GM18498 (cell line): ENCODE measurements at regions not wholly inside any gene's neighbourhood (a gene's known extent, or its start where the extent isn't known, plus 50 kb on each side); places are given as distances from the start of the nearest gene placed in this dataset.

Experiments
- ATAC-seq: cut with Tn5 transposase; IDR thresholded peaks from one replicate; pipeline ENCODE4 v1.9.1; 2021; ENCODE audit warnings: mild to moderate bottlenecking, moderate library complexity; ENCODE audit not compliant: unreplicated experiment

DNA sequence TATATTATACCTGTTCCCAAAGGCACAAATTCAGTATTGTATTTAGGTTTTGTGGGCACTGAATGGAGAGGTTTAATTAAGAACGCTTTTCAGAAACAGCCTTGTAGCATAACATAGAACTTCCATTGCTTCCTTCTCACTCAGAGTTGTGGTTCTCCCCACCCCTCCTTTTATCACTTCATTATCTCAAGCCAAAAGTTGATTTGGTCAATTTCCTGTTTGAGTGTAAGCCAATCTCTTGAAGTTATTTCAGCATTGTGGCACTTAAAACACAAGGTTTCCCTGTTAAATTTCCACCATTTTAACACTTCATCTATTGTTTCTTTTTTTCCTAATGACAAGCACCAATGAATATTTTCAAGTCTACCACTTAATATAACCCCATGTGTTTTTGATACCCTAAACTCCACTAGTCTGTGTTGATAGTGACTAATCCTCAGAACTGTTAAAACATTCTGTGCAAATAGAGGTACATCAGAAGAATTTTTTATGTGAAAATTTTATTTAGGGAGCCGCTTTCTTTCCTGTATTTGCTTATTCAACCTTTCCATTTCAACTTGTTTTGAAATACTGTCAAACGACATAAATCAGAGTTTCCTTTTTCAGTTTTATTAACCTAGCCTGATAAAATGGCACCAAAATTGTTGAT lies 340.1 kb downstream of the BCAT1 start:
- ATAC-seq = no peak

DNA sequence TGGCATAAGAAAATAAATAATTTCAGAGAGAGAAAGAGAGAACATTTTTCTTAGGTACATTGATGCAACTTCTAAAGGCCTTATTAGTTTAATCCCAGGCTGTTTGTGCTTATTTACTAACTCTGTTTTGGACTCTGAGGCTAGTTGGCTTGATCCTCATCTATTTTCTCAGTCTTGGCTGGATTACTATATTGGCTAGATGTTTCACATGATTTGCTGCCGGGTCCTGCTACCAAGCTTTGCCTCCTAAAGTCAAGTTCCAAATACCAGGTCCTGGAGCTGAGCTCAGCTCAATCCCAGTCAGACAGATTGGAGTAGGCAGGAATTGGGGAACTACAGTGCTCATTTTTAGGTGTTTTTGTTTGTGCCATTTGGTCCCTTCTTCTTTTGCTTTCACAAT lies 340.8 kb downstream of the BCAT1 start:
- no peak for ATAC-seq

DNA sequence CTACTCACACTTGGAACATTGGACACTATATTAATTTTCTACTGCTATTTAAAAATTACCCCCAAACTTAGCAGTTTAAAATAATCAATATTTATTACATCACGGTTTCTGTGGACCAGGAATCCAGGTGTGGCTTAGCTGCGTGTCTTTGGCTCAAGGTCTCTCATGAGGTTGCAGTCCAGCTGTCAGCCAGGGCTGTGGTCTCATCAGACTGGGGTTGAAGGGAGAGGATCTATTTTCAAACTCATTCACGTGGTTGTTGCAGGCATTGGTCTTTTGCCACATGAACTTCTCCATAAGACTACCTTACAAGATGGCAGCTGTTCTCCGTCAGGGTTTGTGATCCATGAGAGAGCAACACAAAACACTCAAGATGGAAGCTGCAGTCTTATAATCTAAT lies 343.0 kb downstream of the BCAT1 start:
- no peak for ATAC-seq

DNA sequence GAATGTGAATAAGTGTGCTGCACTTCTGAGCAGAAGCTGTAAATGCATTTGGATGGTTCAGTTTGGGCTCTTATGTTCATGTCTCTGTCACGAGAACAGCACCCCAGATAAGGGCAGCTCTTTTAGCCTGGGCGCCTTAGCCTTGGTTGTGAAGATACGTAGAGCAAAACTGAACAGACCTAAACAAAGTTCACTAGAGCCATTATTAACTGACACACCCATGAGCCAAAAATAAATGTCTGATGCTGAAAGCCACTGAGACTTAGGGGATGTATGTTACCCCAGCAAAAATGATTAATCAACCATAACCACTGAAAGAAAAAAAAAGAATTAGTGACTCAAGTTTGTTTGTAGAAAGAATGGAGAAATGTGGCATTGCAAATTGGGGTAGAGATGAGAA lies 343.4 kb downstream of the BCAT1 start:
- ATAC-seq = no peak

DNA sequence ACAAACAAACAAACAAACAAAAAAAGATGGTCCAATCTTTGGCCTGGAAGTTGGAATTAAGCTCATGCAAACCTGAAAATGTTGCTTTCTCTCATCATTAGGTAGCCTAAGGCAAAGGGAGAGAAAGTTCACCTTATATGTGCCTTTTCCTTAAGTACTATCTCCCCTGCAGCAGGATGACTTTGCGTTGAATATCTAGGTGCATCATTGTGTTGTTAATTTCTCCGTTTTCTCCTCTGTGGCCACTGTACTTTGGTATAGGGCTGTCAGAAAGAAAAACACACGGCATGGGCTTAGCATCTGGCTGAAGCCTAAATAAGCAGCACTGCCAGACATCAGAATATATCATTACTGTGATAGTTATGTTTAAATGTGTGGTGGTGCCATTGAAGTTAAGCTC lies 345.5 kb downstream of the BCAT1 start:
- no peak for ATAC-seq

DNA sequence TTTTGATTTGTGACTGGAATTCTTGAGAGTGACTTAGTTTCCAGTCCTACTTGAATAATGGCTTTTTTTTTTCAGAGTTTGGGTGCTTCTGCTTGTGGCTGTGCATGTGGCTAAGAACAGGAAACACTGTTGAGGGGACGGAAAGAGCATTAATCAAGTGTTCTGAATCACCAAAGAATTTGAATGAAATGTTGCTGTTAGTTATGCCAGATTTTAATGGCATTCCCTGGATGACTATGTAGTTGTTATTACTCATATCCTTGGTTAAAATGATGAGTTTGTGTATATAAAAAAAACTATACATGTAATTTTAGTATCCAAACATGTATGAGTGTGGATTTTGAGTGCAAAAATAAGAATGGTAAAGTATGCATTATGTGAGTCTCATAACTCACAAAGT lies 347.9 kb downstream of the BCAT1 start:
- ATAC-seq = no peak

DNA sequence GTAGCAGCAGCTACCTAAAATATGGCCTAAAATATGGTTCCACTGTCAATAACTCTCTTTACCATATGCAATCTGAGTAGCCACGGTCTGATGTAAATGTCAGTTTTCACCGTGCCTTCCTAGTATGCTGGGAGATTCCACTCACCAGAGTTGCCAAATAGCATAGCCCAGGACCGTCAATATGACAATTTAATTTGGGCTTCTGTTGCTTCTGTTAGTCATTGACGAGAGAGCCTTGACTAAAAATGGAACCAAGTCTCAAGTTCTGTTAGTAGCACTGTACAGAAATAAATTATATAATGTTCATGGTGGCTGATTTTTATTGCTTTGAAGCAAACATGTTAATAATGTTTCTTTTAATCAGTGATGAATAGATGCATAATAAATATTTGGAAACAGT lies 348.4 kb downstream of the BCAT1 start:
- ATAC-seq = no peak

DNA sequence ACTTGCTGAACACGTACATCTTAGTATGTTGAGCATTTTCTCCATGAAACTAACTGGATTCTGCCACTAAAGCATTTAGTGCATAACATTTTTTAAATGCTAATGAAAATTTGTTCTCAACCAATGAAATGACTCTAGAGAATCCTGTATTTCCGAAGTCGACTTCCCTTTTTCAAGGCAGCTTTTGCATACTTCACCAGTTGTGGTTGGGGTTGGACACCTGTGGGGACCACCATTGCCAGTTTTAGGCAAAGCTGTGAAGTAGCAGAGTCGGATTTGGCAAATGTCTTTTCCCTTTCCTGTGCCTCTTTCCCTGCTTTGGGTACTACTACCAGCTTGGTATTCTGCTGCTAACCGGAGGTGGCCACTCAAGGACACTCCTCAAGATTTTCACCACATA lies 349.2 kb downstream of the BCAT1 start:
- no peak for ATAC-seq

DNA sequence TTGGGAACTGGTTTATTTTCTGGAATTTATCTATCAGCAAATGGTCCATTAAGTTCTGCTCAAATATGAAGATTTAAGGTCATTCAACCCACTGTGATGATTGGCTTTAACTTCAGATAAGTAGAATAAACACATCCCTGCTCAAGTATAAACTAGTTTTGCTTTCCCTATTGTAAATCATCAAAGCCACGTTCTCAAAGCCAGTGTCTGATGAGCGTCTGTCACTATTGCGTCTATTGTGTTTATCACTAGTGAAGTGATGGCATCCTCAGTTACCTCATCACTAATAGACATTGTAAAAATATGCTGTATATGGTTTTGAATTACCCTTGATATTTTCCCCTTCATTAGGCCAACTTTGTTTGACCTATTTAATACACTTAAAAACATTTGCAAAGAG lies 351.3 kb downstream of the BCAT1 start:
- ATAC-seq = no peak

DNA sequence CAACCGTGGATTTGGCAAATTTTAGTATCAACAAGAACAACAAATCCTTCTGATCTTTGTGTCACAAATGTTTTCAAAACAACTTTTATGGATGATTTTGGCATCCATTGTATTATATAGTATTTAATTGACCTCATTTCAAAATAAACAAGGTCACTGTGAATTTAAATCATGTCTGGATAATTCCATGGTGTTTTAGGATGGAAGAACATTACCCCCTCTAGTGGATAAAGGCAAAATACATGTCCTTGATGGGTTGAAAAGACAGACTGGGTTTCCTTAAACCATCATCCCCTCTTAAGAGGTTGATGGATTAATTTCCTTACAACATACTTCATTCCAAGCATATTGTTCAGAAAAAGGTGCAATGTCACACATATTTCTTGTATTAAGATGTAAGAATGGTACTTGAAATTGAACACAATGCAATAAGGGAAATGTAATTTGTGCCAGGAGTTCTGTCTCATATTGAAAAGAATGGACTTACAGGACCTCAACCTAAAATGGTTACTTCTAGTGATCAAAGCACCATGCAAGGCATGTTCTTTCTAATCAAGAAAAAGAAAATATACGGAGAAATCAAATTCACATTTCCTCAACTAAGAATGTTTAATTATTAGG lies 352.0 kb downstream of the BCAT1 start:
- ATAC-seq = no peak

DNA sequence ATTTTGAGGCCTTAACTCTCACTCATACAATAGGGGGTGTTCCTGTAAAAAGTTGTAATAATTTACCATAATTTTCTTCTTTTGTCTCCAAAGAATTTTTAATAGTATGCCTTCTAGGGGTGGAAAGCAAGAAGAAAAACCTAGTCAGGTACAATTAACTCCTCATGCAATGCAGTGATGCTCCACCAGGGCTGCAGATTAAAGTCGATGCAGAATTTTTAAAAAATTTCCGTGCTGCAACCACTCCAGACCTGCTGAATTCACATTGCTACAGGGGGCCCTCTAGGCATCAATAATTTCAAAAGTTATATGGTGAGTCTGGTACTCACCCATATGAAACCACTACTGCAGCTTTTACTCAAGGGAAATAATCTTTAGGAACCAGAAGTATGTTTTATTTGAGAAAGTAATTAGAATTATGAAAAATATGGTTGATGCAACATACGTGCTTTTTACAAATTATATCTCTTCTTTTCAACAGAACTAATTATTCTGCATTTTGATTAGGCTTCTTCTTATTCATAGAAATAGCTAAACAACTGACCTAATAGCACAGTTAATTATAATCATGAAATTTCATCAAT lies 353.2 kb downstream of the BCAT1 start:
- ATAC-seq = no peak

DNA sequence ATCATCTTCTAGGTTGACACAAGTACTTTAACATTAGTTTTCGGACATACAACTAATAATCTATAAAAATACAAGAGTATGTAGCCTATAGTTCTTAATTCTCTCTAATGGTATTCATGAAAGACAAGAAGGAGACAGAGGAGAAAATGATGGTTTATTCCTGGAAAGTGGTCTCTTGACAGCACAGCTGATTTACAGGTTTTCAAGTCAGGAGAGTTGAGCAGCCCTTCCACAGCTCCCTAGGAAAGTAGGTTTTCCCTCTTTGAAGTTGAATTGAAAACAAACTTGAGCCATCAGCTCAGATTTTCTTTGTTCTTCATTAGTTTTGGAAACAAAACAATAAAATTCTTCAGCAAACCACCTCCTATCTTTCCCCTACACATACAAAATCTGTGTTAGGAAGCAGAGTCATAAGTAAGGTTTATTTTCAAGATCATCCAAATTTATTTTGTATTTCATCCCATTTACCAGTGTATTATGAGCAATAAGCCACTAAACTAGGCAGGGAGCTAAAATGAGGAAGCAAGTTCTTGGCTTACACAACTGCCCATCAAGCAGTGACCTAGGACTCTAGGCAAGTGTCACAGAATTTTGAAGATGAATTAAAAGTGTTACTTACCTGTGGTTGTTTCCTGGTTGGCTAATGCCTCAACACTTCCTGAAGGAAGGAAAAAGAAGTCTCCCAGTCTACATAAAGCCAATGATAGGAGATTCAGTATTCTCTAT lies 357.0 kb downstream of the BCAT1 start:
- ATAC-seq = no peak

DNA sequence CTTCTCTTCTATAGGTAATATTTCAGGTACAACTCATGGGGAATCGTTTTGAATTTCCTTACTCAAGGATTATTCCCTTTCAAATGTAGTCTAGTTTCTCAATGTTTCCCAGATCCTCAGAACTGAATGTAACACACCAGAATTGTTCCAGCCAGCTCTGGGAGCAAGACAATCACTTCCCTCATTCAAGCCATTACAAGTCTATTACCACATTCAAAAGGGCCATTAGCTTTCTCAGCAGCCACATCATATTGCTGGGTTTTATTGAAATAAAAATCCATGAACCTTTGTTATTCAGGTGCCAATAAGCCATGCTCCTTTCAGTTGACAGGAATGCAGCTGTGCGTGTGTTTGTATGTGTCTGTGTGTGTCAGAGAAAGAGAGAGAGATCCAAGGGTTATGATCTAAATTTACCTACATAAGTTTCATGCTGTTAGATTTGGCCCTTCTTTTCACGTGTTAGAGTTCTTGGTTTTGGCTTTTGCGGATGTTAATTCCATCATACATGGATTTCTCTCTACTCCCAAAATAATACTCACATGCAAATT lies 357.7 kb downstream of the BCAT1 start:
- no peak for ATAC-seq

DNA sequence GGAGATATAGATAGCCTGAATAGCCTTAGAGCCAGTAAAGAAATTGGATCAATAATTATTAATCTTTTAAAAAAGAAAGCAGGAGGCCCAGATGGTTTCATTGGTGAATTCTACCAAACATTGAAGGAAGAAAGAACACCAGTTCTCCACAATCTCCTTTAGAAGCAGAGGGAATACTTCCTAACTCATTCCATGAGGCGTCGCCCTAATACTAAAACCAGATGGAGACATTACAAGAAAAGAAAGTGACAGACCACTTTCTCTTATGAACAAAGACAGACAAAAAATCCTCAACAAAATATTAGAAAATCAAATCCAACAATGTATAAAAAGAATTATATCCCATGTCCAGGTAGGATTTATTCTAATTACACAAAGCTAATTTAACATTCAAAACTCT lies 362.6 kb downstream of the BCAT1 start:
- ATAC-seq = no peak

DNA sequence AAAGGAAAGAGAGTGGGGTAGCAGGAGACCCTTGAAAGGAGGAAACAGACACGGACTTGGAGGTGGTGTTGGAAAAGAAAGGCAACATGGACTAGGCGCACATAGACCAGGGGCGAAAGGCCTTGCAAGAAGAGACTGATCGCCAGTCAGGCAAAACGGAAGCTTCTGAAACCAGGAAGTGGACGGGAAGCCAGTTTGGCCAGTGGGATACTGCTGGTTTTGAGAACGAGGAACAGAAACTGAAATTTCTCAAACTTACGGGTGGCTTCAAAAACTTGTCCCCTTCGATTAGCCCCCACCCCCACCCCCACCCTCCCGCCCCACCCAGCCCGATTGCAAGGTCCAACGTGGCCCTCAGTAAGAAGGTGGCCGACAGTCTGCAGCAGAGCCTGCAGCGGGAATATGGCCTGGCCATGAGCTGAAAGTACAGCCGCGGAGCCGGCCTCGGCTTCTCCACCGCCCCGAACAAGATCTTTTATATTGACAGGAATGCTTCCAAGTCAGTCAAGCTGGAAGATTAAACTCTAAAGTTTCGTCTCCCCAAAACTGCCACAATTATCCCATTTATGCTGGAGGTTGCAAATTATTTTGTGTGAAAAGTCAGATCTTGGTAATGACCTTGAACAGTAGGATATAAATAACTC lies 364.7 kb downstream of the BCAT1 start:
- ATAC-seq = no peak

DNA sequence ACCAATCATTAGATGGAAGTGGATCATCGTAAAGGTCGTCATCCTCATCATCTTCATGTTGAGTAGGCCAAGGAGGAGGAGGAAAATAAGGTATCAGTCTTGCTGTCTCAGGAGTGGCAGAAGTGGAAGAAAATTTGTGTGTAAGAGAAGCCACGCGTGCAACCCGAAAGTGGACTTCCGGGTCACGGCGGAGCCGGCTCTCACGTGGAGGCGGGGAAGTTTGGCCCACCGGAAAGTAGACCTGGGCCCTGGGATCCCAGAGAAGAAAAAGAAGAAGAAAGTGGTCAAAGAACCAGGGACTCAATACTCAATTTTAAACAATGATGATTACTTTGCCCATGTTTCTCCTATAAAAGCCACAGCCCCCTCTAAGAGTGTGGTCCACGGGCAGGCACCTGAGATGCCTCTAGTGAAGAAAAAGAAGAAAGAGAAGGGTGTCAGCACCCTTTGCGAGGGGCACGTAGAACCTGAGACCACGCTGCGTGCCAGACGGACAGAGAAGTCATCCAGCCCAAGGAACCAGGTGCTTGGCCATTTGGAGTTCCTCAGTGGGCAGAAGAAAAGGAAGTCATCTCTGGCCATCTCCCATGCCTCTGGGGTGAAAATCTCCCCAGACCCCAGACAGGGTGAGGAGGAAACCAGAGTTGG lies 365.8 kb downstream of the BCAT1 start:
- no peak for ATAC-seq

DNA sequence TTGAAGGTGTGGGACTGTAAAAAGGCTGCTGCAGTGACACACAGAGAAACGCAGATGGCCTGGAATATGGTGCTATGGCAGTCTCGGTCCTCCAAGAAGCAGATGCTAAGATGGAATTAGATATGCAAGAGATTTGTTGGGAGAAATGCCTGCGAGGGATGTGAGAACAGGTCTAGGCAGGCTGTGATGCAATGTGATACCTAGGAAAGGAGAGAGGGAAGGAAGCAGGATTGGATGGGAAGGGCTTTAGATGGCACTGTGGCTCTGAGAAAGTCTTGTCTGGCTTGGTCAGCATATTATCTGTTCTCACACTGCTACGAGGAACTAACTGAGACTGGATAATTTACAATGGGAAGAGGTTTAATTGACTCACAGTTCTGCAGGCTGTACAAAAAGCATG lies 374.4 kb downstream of the BCAT1 start:
- ATAC-seq = no peak

DNA sequence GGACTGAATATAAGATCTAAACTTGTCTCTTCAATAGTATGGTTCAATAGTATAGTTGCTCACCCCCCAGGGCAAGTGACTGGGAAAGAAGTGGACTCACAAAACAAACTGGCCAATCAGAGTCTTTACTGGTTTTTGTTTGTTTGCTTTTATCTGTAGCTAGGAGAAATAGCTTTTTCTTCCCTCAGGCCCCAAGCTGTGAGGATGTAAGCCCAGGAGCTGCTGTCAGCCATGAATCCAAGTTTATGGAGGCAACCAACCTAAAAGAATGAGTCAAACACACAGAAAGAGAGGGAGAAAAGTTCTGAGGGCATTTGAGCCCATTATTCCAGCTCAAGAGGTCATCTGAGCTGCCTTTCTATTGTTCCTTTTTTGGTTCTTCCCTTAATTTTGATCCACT lies 375.3 kb downstream of the BCAT1 start:
- ATAC-seq = no peak

DNA sequence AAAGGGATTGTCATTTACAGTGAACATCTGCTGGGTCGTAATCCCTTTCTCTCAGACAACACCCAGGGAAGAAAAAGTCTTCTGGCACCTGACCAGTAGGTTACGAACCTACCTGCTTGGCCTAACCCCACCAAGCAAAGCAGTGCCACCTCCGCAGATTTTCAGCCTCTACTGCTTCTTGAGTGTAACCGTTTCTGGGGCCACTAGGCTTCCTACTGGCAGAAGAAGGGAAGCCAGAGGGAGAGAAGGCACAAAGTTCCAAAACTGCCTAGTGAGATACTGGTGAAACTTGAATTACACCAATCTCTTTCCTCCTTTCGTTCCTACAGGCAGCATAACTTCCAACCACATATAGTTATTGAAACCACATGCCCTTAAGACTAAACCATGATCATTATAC lies 383.6 kb downstream of the BCAT1 start:
- ATAC-seq = no peak

DNA sequence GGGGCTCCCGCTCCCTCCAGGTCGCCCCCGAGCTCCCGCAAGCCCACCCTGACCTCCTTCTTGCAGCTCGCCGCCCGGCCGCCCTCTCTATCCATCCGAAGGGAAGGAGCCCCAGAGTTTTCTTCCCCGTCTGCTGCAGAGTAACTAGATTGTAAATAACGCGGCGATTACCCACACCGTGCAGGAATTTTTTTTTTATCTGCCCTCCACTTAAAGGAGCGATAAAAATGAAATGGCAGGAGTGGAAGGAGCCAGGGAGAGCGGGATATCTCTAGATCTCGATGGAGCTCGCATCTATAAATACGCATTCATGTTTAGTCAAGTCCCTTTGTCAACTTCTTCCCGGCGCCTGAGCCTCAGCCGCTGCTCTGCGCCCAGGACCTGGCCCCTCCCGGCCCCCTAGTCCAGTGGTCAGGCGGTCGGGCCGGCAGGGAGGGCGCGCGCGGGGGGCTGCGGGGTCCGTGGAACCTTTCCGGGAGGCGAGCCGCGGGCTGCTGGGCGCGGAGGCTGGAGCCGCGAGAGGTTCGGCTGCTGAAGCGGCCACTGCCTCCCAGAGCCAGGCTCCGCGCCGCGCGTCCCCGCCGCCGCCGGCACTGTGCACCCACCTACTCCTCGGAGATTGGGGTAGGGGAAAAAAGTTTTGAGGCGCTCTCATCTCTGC lies 386.0 kb downstream of the BCAT1 start:
- ATAC-seq = no peak
